Fibroblast of skin of left biceps (primary cell): ENCODE measurements at regions not wholly inside any gene's neighbourhood (a gene's known extent, or its start where the extent isn't known, plus 50 kb on each side); places are given as distances from the start of the nearest gene placed in this dataset.
"Not testable (repeated sequence)": the region's sequence is repeated elsewhere in the genome, so short reads cannot be mapped to it uniquely, and the experiment has no call there.

Experiments used
- DNase-seq, 2 experiments: peaks; one replicate each; pipeline ENCODE4 v3.0.0-alpha.2; 2013; ENCODE audit warnings: low read depth in 2 of 2

GRCh38 chr4:175277816-175278215 is 359.7 kb downstream of the ADAM29 start:
- no peak for DNase-seq

DNA sequence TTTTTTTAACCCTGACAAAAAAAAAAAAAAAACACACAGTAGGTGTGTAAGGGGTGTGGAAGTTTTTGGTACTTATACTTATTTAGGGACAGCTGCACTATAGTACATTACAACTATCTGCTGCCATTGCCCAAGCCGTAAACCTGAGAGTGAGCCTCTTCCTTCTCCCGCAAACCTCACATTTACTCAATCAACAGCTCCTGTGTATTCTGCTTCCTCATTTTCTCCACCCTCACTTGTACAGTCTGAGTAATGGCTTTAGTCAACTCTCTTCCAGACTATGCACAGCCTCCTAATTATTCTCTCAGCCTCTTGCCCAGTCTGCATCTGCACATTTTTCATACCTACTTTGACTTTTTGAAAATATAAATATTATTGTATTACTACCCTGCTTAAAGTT is 362.0 kb downstream of the ADAM29 start:
- DNase-seq, result no peak

GRCh38 chr4:175281894-175282293 is 363.7 kb downstream of the ADAM29 start:
- no peak for DNase-seq

DNA sequence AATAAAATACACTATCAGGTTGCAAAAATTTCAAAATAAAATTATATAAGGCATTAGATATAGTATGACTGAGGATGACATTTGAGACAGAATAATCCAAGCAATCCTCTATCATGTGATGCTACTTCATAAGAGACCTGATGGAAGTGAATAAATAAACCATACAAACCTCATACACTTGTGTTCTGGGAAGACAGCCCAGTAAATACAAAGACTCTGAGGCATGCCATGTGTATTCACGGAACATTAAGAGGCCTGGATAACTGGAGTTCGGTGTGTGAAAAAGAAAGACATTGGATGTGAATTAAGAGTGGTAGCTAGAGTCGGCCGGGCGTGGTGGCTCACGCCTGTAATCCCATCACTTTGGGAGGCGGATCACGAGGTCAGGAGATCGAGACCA is 364.2 kb downstream of the ADAM29 start:
- DNase-seq, result no peak

DNA sequence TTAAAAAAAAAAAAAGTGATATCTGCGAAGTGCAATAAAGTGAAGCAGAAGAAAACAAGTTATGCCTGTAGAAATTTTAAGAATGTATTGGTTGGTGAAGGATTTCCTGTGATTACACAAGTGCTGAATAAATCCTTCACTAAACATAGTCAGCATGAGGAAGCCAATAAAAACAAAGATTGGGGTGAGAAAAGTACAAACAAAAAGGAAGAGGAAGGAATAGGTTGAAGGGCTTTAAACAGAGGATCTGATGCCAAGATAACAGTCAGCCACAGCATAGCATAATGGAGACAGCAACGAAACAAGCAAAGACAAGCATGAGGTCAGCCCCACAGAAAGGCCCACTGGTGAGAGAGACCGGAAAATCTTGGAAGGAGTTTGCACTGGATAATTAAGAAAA is 372.2 kb downstream of the ADAM29 start:
- DNase-seq, result peak; percentile 13 to 17

DNA sequence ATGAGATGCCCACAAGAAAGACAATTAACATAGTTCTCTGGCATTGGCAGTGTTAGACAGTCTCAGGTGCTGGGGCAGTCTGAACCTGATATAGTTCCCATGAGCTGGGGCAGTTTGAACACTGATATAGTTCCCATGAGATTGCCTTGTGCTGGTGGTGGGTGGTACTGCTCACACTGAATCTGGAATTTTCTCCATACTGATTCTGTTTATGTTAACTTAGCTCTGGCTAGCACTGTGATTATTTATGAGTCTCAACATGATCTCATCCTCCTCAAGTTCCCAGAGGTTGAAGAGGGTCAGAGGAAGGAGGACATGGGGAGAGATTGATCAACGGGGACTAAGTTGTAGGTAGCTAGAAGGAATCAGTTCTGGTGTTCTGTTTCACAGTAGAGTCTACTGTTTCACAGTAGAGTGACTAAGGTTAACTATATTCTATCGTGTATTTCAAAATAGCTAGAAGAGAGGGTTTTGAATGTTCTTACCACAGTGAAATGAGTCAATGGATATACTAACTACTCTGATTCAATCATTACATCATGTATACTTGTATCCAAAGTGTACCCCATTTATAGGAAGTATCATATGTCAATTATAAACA is 379.9 kb downstream of the ADAM29 start:
- DNase-seq, result no peak

DNA sequence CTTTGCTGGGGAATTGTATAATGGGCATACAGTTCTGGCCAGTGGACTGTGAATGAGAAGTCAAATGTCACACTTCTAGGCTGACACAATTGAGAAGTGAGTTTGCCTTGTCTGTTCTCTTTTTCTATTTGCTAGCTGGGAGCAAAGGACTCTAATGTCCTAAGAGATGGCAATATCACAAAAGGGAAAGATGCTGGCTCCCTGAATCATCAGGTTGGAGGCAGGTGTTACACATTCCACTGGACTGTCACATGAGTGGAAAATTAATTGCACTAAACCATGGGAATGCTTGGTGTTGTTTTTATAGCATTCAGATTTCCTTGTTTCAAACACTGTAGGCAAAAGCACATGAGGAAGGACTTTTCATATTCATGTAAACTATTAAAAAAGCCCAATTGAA is 388.3 kb downstream of the ADAM29 start:
- DNase-seq, result no peak

DNA sequence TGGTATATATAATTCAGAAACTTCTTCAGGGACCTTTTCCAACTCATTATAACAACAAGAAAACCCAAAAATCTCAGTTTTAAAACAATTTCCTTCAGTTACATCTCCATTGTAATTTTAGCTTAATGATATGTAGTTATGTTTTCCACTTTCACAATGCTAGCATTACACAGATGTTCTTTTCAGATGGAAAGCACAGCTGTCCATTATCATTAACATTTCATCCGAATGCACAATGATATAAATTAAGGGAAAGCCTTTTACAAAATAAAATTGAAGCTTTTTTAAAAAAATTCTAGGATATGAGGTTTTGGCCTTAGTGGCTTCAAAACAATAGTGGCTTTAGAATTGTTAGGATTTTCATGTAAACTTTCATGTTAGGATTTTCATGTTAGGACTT is 389.2 kb downstream of the ADAM29 start:
- no peak for DNase-seq

GRCh38 chr4:175308236-175308635 is 390.1 kb downstream of the ADAM29 start:
- peak; percentile 45 to 55 for DNase-seq

- DNase-seq, result no peak
Measured at GRCh38 chr4:175309041-175309440, 390.9 kb downstream of the ADAM29 start.

- DNase-seq, result no peak
Measured at GRCh38 chr4:175325230-175325629, 407.1 kb downstream of the ADAM29 start.

DNA sequence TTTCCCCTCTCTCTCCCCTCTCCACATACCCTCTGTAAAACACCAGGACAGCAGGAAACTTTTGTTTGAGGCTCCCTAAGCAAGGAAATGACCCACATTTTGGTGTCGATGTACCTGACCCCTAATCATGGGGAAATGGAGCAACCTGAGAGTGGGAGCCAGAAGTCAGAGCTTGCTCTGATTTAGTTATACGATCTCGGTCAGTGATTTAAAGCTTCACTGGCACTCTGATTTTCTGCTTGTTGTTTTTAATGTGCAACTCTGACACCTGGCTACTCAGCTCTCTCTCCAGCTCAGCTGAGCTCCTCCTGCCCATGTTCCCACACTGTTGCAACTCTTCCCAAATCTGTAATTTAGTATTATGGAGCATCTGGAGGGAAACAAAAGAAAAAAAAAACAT is 408.6 kb downstream of the ADAM29 start:
- DNase-seq, result no peak

- DNase-seq, result no peak
Measured at GRCh38 chr4:175330236-175330635, 412.1 kb downstream of the ADAM29 start.

GRCh38 chr4:175330652-175331051 is 412.5 kb downstream of the ADAM29 start:
- no peak for DNase-seq

DNA sequence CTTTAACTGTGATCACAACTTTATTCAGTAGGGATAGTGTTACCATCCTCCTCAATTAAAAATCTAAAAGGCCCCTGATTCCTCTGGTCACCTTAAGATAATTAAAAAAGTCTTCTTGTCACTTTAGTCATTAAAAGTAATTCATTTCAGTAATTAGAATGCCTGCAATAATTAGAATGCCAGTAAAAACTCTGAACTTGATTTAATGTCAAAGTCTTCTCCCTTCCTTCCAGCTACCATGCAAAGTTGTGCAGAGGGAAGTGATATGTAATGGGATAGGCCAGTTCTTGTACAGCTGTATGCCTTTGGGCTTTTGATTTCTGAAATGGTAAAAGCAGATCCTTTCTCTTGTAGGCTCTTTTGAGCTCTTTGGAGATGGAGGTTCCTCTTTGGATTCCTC is 417.2 kb downstream of the ADAM29 start:
- no peak for DNase-seq

DNA sequence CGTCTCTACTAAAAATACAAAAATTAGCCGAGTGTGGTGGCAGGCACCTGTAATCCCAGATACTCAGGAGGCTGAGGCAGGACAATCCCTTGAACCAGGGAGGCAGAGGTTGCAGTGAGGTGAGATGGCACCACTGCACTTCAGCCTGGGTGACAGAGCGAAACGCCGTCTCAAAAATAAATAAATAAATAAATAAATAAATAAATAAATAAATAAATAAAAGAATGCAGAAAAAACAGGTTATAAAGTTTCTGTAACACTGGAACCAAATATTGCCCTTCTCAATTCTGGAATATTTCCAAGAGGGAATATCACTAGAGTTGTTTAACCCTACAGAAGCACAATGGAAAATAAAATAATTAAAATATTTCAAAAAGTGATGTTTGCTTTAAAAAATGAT is 418.4 kb downstream of the ADAM29 start:
- not testable (repeated sequence) for DNase-seq

DNA sequence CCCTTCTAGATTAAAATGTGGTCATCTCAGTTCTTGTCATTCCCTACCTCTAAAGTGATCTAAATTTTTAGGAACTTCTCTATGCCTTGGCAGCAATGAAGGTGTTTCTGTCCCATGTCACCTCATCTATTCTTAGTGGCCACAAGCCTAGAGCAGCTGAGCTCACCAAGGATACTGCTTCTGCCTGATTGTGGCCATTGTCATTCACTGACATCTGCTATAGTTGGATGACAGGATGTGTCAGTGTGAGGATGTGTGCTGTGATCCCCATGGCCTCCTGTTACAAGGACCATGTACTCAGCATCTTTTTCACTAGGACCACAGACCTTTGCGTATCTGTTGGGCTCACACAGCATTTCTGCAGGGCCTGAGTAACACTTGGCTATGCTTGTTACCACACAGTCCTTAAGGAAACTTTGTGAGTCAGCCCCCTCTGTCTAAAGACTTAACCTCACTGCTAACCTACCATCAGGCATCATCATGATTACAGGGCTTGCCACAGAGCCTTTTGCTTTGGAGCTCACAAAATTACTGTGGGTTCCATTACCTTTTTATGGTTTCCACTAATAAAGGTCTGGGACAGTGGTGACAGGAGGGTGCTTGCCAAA is 421.0 kb downstream of the ADAM29 start:
- no peak for DNase-seq

DNA sequence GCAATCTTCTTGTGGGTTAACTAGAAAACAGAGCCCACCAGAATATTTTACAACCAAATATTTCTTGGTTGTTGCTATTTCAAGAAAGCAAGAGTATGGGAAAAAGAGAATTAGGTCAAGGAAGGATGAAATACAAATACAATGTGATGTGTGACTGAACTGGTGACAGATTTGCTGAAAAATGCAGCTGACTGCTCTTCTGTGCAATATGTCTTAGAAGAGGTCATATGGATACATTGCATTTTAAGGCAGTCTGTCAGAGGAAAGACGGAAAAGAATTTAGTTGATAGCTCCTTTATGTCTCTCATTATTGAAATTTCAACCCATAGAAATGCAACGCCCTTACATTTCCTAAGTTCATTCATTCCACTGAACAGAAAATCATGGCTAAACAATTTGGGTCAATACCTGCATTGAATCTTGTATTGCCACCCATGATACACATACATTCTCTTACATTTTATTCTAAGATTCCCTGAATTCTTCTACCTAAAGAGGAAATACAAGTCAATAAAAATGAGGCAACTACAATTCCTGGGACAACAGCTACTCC is 423.1 kb downstream of the ADAM29 start:
- DNase-seq, result peak in 1 of 2 experiments; percentile 32

- no peak for DNase-seq
Measured at GRCh38 chr4:175346376-175346775, 428.2 kb downstream of the ADAM29 start.

DNA sequence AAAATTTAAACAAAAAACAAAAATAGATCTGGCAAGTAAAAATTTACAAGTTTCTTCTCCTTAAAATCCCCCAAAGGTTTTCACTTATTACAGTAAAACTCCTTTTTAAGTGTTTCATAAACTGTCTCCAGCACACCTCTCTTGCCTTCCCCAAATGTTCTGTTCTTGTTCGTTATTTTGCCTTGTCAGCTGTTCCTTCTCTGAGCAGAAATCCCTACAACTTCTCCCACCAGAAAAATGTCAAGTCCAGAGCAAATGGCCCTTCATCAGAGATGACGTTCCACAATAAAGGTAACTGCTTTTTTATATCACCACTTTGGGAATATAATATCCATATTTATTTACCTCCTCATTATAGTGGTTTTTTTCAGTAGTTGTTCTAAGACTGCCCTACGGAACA is 432.1 kb downstream of the ADAM29 start:
- no peak for DNase-seq

DNA sequence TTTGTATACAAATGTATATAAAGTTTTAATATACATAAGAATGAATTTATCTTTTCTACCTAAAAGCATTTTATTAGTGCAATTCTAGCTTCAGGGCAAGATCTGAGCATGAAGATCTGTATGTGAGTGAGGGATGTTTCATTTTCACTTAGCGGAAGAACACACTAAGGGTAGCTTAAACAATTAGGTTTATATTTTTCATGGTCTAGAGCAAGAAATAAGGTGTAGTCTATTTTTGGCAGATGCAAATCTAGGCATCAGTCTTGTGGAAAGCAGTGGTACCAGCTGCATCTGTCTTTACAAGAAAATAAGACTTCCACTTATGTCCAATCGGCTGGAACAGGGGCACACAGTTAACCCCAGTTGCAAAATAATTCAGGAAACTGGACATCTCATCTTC is 433.3 kb downstream of the ADAM29 start:
- no peak for DNase-seq

GRCh38 chr4:175369087-175369486 is 443.0 kb downstream of the GPM6A start:
- peak; percentile 13 to 15 for DNase-seq

DNA sequence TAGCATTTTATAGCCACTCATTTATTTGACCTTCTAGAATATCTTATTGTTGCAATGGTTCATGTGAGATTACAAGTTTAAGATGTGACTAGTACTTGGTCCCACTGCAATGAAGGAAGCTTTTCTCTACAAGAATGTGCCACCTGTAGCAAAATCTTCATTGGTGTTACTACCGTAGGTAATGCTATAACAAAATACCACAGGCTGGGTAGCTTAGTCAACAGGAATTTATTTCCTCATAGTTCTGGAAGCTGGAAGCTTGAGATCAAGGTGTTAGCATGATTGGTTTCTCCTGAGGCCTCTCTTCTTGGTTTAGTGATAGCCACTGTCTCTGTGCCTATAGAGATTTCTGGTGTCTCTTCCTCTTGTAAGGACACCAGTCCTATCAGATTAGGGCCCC is 441.0 kb downstream of the GPM6A start:
- no peak for DNase-seq

GRCh38 chr4:175373031-175373430 is 439.0 kb downstream of the GPM6A start:
- DNase-seq, result no peak
